Testis (tissue), 2 donors: ENCODE measurements at regions not wholly inside any gene's neighbourhood (a gene's known extent, or its start where the extent isn't known, plus 50 kb on each side); places are given as distances from the start of the nearest gene placed in this dataset.

Experiments used
- DNase-seq: peaks from one replicate; pipeline ENCODE4 v3.0.0-alpha.2; 2019
- H3K27ac ChIP-seq, 2 donors: fragments of 200-600 bp; sonication (generic); one replicate each; pipeline ENCODE4 v1.5.1; 2019
- H3K27me3 ChIP-seq: fragments of 200-600 bp; sonication (generic); one replicate; pipeline ENCODE4 v1.5.1; 2019
- H3K36me3 ChIP-seq: fragments of 200-600 bp; sonication (generic); one replicate; pipeline ENCODE4 v1.5.1; 2017; ENCODE audit warnings: low read depth; ENCODE audit errors: missing control alignments
- H3K4me1 ChIP-seq: fragments of 200-600 bp; sonication (generic); one replicate; pipeline ENCODE4 v1.5.1; 2019
- H3K4me3 ChIP-seq, 2 donors: fragments of 200-600 bp; sonication (generic); one replicate each; pipeline ENCODE4 v1.5.1; 2017 to 2019
- H3K9me3 ChIP-seq: fragments of 200-600 bp; sonication (generic); one replicate; pipeline ENCODE4 v1.5.1; 2017
- CTCF ChIP-seq, 3 experiments: fragments of 450-650 bp in 2 of 3; fragments of 200-600 bp in 1 of 3; sonication (generic) in 1 of 3; IDR thresholded peaks; one replicate each; pipeline ENCODE4 v1.5.1; 2016 to 2019; ENCODE audit warnings: antibody characterized with exemption in 3 of 3, mild to moderate bottlenecking in 2 of 3, moderate library complexity in 1 of 3
- POLR2A ChIP-seq: fragments of 450-650 bp; IDR thresholded peaks from one replicate; pipeline ENCODE4 v1.6.1; 2017; ENCODE audit warnings: antibody characterized with exemption, mild to moderate bottlenecking, moderate library complexity
- WGBS, 2 donors: methylation state at CpG; one replicate each; pipeline ENCODE4 v1.1.5; 2018; 5-methylcytosine and 5-hydroxymethylcytosine counted together
- intact Hi-C: fragments of 100-400 bp; cut with DNase I; formaldehyde crosslinking; loops from one replicate; pipeline ENCODE4 v1.15.1; 2023; ENCODE audit warnings: low total_unique reads

- DNase-seq: no peak
- Histone ChIP-seq H3K36me3 (no peaks in the 10 kb centered on the region), H3K4me3 (no peak overlapping the region), H3K27me3 (no peaks in the 10 kb centered on the region), H3K27ac (no peak overlapping the region), H3K9me3 (no peaks in the 10 kb centered on the region), H3K4me1 (no peaks in the 10 kb centered on the region)
- WGBS, 2 donors: 75 to 81% methylated on average over 11 of the region's 11 CpGs
- TF ChIP-seq POLR2A (no peak), CTCF (IDR thresholded peaks at IDR 0.05) (no peak)
- intact Hi-C loops: no loop called here
These were observed 201.9 kb downstream of the DMAC1 start for GRCh38 chr9:7597716-7598115.

- TF ChIP-seq CTCF (IDR thresholded peaks at IDR 0.05) (no peak), POLR2A (no peak)
- Histone ChIP-seq H3K27ac (no peak overlapping the region), H3K36me3 (no peaks in the 10 kb centered on the region), H3K9me3 (no peaks in the 10 kb centered on the region), H3K4me1 (no peaks in the 10 kb centered on the region), H3K27me3 (no peaks in the 10 kb centered on the region), H3K4me3 (no peak overlapping the region)
- intact Hi-C loops: no loop called here
- WGBS, 2 donors: 73 to 77% methylated on average over 10 of the region's 10 CpGs
- DNase-seq: no peak
These were observed 207.0 kb downstream of the DMAC1 start for GRCh38 chr9:7592321-7593316.

- 92 to 93% methylated on average over 2 of the region's 2 CpGs for WGBS, 2 donors
- H3K4me1 ChIP-seq: no peaks in the 10 kb centered on the region
- H3K36me3 ChIP-seq: no peaks in the 10 kb centered on the region
- no peak overlapping the region for H3K4me3 ChIP-seq
- no peaks in the 10 kb centered on the region for H3K9me3 ChIP-seq
- DNase-seq: no peak
- TF ChIP-seq CTCF (IDR thresholded peaks at IDR 0.05): no peak
- intact Hi-C loops: no loop called here
- no peak overlapping the region for H3K27ac ChIP-seq
- no peaks in the 10 kb centered on the region for H3K27me3 ChIP-seq
These were observed 208.1 kb downstream of the DMAC1 start for GRCh38 chr9:7591501-7591900.

- Histone ChIP-seq H3K9me3 (no peaks in the 10 kb centered on the region), H3K4me1 (no peaks in the 10 kb centered on the region), H3K27ac (no peak overlapping the region), H3K4me3 (no peak overlapping the region), H3K27me3 (no peaks in the 10 kb centered on the region), H3K36me3 (no peaks in the 10 kb centered on the region)
- WGBS, 2 donors: 63 to 90% methylated on average over 5 of the region's 5 CpGs
- intact Hi-C loops: no loop called here
- no peak for DNase-seq
- TF ChIP-seq CTCF (IDR thresholded peaks at IDR 0.05) (no peak), POLR2A (no peak)
These were observed 219.0 kb downstream of the DMAC1 start for GRCh38 chr9:7580568-7580967.

- WGBS, 2 donors: 63 to 66% methylated on average over 1 of the region's 1 CpG
- H3K9me3 ChIP-seq: no peaks in the 10 kb centered on the region
- no peaks in the 10 kb centered on the region for H3K4me1 ChIP-seq
- H3K4me3 ChIP-seq: no peak overlapping the region
- no peaks in the 10 kb centered on the region for H3K36me3 ChIP-seq
- no peaks in the 10 kb centered on the region for H3K27me3 ChIP-seq
- no peak overlapping the region for H3K27ac ChIP-seq
- intact Hi-C loops: no loop called here
- no peak for DNase-seq
- TF ChIP-seq CTCF (IDR thresholded peaks at IDR 0.05) (no peak), POLR2A (no peak)
These were observed 220.2 kb downstream of the DMAC1 start for GRCh38 chr9:7579351-7579750.
